ENCODE measurements at regions not wholly inside any gene's neighbourhood (a gene's known extent, or its start where the extent isn't known, plus 50 kb on each side); places are given as distances from the start of the nearest gene placed in this dataset.
A peak's percentile ranks its signal among the peaks of the same experiment; 100 is the strongest.
"Not testable (repeated sequence)": the region's sequence is repeated elsewhere in the genome, so short reads cannot be mapped to it uniquely, and the experiment has no call there.

DNA sequence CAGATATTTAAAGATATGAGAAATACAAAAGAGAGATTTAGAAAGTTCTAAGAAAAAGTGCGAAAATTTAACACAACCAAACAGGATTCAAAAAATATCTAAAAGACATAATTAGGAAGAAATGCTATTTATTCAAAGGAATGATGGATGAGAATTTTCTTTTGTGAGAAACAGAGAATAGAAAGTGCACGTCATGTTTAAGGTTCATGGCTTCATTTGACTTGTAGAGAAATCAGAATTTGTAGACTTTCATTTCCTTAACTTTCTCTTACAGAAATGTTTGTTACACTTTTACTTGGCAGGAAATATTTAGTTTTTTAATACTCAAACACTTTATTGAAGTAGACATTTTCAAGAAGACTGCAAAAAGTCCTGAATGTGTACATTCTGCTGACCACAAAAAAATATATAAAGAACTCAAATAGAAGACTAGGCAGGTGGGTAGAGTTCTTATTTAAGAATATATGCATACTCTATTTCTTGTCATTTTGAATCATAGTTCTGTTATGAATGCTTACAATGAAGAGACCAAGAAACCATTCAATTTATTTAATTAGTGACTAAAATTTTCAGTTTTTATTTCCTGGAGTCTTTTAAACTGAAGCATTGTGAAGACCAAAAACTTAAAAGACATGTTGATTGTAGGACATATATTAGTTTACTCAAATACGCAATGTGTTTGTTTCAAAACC is 710.5 kb upstream of the HS3ST5 start:
- DNase-seq, result no peak

DNA sequence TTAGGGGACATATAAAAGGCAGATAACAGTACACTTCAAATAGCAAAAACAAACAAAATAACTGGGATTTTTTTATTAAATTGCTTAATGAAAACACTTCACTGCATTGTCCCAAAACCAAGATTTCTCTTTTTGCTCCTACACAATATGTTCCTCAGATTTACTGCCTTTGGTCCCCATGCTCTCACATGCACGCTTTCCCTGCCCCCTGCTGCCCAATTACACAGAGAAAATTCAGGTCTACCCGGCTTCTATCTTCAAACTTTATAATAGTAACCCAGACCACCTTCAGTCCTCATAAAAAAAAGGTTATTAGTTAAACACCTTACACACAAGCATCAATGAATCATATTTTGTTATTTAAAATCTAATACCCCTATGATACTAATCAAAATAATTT is 673.8 kb upstream of the HS3ST5 start:
- DNase-seq, result no peak

DNA sequence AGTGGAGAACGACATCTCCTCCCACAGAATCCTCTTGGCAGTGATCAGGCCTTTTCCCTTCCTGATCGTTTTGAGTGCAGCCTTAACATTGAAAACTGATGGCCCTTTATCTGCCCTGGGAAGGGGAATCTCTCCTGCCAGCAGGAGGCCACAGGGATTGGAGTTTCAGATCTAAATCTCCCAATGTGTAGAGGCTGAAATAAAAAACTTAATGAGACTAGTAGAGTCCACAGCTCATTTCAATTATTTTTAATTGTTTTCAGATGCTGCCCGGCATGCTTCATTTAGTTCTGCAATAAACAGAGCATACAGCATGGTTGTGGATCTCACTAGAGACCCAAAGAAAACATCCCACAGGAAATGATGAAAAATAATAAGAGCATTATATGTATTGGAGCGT is 662.2 kb upstream of the HS3ST5 start:
- DNase-seq, result peak in 1 of 3 experiments; percentile 6

DNA sequence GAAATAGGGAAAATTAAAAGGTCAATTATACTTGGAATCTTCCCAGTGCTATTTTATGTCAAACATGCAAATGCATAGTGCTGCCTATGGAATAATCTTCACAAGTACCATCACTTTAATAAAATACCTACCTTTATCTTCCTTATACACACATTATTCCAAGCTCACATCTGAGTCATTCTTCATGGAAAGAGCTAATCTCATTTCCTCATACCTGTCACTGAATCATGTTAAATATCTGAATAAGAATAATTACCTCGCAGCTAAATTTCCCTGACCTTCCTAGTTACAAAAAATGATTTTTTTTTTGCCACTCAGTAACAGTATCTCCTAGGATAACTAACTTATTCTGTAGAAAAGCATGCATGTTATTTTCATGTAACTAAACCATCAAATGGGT is 661.4 kb upstream of the HS3ST5 start:
- DNase-seq, result no peak

DNA sequence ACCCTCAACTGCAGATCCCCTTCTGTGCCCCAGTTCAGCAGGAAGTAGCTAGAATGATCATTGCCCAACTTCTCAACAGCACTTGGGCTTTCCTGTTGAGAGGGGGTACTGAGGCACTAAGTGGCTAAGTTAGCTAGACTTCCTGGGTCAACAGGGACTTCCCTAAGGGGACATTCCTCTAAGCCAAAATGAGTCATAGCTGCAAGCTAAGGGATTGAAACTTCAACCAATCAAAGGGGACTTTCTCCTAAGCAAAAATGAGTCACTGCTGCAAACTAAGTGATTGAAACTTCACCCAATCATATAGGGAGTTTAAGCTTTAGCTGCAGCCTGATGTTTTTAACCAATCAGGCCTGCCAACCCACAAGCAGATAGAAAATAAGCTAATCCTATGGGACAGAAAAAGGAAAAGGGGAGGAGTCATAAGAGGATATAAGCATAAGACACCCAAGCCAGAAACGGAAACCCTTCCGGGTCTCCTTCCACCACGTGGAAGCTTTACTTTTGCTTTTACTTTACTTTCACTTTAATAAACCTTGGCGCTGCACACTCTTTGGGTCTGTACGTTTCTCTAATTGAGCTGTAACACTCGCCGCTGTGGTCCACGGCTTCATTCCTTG is 659.0 kb upstream of the HS3ST5 start:
- no peak for DNase-seq

DNA sequence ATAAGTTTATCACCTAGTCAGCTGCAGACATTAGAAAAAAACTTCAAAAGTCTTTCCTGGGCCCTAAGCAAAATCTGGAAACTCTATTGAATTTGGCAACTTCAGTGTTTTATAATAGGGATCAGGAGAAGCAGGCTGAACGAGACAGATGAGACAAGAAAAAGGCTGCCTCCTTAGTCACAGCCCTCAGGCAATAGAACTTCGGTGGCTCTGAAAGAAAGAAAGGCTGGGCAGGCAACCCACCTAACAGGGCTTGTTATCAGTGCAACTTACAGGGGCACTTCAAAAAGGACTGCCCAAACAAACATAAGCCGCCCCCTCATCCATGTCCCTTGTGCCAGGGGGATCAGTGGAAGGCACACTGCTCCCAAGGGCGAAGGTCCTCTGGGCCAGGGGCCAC is 657.9 kb upstream of the HS3ST5 start:
- no peak for DNase-seq

DNA sequence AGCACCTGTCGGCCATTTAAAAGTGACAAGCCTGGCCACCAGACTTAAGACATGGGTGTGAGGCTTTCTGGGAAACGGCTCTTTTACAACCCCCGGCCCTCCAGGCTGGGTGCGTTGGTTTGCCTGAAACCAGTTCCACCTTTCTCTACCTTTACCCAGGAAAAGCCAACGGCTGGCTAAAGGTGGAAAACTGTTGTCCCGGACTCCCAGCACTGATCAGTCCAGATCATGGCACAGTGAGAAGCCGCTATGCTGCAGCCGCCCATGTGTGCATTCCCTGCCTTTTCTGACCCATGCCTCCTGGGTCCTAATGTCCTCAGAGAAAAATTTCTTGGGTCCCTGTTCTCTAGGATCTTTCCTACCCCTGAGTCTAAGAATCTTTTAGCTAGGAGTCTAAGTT is 655.7 kb upstream of the HS3ST5 start:
- DNase-seq, result no peak

DNA sequence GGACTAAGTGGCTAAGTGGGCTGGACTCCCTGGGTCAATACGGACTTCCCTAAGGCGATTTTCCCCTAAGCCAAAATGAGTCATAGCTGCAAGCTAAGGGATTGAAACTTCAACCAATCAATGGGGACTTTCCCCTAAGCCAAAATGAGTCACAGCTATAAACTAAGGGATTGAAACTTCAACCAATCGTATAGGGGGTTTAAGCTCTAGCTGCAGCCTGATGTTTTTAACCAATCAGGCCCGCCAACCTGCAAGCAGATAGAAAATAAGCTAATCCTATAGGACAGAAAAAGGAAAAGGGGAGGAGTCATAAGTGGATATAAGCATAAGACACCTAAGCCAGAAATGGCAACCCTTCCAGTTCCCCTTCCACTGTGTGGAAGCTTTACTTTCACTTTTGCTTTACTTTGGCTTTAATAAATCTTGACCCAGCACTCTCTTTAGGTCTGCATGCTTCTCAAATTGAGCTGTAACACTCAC is 655.0 kb upstream of the HS3ST5 start:
- DNase-seq, result no peak

DNA sequence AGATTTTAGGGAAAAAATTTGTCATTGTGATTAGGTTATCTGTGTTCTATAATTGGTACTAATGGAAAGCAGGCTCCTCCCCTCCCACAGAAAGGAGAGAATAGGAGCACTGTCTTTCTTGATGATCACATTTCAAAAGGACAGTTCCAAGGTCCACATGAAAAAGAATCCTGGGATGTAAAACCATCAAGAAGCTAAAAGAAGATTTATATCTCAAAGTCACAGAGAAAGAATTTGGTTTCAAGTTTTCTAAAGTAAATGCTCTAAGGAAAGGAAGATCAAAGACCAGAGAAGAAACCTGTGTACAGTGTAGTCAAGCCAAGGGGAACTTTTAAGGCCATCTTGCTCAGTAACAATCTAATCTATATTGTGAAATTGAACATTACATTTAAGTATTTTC is 652.7 kb upstream of the HS3ST5 start:
- no peak for DNase-seq

DNA sequence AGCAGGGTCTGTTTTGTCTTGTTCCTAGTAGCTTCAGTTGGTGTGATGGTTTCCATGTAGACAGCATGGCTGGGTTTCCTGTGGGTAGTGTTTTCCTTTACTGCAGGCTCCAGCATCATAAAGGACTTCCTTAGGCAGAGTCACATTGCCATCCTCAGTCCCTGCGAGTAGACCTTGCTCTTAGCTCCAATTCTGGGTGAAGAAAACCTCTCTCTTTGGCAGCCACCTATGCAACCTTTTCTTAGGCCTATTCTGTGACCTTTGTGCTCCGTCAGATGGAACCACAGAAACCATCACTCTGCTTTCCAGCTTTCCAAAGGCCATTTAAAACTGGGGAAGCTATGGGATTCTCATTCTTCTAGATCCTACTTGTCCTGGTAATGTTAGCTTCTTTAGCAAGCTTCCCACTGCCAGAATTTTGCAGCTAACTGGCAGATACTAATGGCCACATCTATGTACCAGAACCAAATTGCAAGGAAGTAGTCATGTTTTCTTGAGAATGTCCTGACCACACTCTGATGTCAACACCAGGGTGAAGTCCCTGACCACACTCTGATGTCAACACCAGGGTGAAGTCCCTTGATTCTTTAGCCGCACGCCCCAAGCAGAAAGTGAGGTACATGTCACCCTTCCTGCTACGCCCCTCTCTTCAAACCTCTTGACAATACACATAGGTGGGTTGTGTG is 646.6 kb upstream of the HS3ST5 start:
- no peak for DNase-seq

DNA sequence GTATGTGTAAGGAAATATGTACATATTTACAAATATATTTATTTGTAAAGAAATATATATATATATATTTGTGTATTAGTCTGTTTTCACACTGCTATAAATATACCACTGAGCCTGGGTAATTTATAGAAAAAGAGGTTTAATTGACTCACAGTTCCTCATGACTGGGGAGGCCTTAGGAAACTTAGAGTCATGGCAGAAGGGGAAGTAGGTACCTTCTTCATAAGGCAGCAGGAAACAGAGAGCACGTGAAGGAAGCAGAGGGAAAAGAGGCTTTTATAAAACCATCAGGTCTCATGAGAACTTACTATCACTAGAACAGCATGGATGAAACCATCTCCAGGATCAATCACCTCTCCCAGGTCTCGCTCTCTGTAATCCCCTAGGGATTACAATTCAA is 644.5 kb upstream of the HS3ST5 start:
- no peak for DNase-seq

DNA sequence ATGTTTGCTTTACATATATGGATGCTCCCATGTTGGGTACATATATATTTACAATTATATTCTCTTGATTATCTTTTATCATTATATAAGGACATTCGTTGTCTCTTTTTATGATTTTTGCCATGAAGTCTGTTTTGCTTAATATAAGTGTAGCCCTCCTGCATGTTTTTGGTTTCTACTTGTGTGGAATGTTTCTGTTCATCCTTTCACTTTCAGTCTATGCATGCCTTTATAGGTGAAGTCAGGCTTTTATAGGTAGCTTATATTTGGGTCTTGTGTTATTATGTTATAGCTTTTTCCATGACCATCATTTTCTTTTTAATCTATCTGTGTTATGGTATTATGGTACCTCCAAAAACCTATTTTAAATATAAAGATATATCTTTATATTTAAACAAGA is 612.5 kb upstream of the HS3ST5 start:
- DNase-seq, result no peak

DNA sequence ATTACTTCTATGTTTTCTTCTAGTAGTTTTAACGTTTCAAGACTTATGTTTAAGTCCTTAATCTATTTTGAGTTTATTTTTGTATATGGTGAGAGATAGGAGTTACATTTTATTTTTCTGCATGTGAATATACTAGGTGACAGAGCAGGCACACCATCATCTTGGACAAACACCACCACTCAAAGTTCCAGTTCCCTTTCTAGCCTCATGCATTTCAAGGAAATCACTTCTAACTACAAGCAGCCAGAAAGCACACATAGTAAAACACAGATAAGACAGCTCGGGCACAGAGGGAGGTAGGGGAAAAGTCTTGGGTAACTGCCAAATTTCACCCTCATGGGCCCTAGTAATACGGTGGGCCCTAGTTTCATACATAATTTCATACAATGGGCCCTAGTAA is 609.4 kb upstream of the HS3ST5 start:
- no peak for DNase-seq

DNA sequence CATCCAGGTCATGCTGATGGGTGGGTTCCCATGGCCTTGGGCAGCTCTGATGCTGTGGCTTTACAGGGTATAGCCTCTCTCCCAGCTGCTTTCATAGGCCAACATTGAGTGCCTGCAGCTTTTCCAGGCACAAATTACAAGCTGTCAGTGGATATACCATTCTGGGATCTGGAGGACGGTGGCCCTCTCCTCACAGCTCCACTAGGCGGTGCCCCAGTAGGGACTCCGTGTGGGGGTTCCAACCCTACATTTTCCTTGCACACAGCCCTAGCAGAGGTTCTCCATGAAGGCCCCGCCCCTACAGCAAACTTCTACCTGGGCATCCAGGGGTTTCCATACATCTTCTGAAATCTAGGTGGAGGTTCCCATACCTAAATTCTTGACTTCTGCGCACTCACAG is 602.6 kb upstream of the HS3ST5 start:
- no peak for DNase-seq

DNA sequence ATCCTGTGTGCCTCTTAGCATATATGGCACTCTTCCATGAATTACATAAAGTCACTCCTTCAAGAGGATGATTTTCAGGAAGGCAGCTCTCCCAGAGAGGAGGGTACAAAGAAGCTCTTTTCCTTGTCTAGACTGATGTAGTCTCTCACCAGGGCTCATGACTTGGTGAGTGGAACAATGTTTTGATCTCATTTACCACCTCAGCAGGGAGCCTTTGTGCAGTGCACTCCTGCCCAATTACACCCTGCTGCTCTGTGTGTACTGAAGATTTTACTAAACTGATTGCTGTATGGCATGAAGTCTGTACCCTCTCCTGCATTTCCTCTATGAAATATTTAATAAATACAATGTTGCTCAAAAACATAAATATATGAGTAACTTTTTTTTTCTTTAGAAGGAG is 598.3 kb upstream of the HS3ST5 start:
- peak; percentile 67 to 97 (median 86) for DNase-seq

DNA sequence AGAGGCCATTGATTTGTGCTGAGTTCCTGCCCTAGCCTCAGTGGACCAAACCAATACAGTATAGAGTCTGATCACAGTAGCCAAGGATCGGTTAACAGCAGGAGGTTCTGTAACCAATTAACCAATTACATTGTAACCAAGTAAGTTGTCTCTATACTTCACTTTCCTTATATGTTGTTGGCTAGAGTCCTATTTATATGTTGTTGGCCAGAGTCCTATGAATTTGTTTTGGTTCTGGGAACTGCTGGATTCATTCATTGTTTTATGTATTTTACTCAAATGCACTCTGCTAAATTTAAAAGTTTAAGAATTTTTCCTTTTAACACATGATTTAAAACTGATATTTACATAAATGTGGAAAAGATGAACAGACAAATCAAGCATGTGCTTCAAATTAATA is 597.4 kb upstream of the HS3ST5 start:
- no peak for DNase-seq

DNA sequence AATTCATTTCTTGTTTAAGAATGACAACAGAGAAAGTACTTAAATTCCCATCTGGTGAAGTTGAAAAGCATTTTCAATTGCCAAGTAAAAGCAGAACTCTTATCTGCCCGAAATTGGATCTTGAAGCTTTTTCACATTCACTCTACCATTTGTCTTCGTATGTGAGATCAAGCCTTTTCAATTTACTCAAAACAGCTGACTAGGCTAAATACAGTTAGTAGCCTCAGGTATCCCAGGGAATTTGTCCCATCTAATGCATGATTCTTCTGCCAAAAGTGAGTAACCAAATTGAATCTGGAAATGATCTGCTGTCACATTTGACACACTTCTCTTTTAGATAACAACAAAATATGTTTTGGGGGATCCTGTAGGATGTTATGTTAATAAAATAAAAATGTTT is 596.8 kb upstream of the HS3ST5 start:
- DNase-seq, result no peak

DNA sequence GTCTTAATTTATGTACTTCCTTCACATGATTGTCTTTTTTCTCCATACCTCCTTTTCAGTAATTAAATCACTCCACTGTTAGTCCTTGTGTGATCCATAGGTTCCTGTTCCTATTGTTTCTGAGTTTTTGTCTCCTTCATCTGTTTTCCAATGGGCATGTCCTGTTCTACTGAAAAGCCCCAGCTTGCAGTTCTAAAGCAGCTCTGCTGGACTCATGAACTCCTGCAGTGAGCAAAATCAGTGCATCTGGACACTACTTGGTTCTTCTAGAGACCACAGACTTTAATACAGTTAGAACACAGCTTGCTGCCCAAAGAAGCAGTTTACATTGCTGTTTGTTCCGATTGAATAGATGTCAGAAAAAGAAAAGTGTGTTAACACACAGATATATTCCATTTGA is 593.3 kb upstream of the HS3ST5 start:
- peak in 1 of 3 experiments; percentile 11 for DNase-seq

DNA sequence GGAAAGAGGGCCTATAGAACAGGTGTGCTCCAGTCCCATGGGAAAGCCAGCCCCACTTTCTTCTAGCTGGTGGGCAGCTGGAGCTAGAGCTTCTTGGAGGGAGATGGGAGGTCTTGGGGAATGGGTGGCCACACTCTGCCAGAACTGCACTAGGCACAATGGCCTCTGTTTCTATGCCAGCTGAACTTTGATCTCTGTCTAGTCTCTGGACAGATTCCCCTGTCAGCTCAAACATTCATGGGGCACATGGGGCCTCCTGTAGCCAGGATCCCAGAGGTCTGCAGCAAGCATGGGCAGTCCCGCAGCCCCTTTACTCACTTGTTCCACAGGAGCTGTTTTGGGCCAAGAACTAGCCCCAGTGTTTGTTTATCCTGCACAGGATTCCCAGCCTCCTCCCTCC is 591.3 kb upstream of the HS3ST5 start:
- DNase-seq, result no peak

DNA sequence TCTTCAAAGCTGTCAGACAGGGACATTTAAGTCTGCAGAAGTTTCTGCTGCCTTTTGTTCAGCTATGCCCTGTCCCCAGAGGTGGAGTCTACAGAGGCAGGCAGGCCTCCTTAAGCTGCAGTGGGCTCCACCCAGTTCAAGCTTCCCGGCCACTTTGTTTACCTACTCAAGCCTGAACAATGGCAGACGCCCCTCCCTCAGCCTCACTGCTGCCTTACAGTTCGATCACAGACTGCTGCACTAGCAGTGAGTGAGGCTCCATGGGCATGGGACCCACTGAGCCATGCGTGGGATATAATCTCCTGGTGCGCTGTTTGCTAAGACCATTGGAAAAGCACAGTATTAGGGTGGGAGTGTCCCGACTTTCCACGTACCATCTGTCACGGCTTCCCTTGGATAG is 585.9 kb upstream of the HS3ST5 start:
- DNase-seq, result not testable (repeated sequence)

DNA sequence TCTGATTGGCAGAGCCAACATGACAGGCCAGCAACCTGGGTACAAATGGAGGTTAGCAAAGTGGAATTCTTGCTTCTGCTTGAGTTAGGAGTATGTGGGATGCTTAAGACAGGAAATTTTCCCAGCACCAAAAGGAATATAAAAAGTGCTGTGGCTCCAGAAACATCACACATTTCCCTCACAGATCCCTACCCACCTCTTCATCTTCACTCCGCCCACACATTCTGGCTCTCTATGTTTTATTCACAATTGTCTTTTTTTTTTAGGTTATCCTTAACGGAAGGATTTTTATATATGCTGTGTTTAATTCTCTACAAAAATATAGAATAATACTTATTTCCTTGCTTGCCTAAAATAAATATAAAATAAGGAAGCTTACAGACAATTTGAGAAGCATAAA is 563.3 kb upstream of the HS3ST5 start:
- DNase-seq, result no peak

DNA sequence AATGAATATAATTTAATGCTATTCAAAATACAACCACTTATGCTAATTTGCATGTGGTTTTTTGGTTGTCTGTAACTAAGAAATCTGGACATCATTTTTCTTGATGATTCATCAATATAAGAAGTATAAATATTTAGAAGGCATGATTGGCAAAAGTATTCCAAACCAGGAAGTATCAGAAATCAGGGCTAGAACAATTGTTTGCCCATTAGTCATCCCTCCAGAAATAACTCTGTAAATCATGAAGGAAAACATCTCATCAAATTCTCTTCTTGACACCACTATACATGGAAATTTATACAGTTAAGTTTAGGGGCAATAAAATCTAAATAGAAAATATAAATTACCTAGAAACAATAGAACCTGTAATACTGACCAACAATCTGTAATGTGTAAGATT is 554.7 kb upstream of the HS3ST5 start:
- DNase-seq, result no peak

DNA sequence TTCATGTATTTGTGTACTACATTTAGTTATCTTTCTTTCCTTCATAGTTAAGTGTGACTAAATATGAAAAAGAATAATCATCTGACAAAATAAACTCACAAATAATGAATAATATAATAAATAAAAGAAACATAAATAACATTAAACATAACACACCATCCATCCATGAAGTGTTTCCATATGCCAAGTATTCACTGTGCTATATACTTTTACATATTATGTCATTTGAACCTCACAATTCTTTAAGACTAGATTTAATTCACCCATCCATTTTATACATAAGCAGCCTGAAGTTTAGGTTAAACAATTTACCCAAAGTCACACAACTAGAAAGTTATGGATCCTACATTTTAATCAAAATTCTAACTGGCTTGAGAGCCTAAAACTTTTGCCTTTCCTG is 549.4 kb upstream of the HS3ST5 start:
- no peak for DNase-seq

DNA sequence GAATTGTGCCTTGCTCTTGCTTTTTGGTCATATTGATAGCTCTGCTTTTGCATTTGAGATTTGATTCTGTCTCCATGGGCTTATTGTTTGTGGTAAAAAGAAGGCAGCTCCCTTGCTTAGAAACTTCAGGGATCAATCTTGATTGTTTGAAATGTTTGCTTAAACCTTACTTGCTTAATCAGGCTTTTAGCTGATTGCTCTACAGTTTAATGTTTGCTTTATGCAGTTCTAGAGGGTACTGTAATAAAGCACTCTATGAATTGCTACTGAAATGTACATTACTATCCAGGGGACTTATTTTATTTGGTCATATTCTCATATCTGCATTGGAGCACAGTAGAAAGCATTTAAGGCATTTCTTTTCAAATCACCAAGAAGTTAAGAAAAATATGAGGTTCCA is 545.4 kb upstream of the HS3ST5 start:
- peak in 1 of 3 experiments; percentile 14 for DNase-seq
